IPS DF 6.9 (cell line): ENCODE measurements at regions not wholly inside any gene's neighbourhood (a gene's known extent, or its start where the extent isn't known, plus 50 kb on each side); places are given as distances from the start of the nearest gene placed in this dataset.

Source experiments
- DNase-seq: peaks from one replicate; pipeline ENCODE4 v3.0.0-alpha.2; 2013; ENCODE audit warnings: low read depth, low spot score
- H3K27ac ChIP-seq: one replicate; pipeline ENCODE4 v1.5.1; 2013; ENCODE audit warnings: low read length, control low read depth
- H3K27me3 ChIP-seq: 2 replicates; pipeline ENCODE4 v1.6.1; 2013; ENCODE audit warnings: mild to moderate bottlenecking, low read length; ENCODE audit not compliant: control insufficient read depth, insufficient read depth
- H3K36me3 ChIP-seq: 2 replicates; pipeline ENCODE4 v1.6.1; 2013; ENCODE audit warnings: low read length; ENCODE audit not compliant: control insufficient read depth, insufficient read depth
- H3K4me1 ChIP-seq: 2 replicates; pipeline ENCODE4 v1.6.1; 2013; ENCODE audit warnings: low read length; ENCODE audit not compliant: control insufficient read depth, insufficient read depth
- H3K4me3 ChIP-seq: 2 replicates; pipeline ENCODE4 v1.5.1; 2013; ENCODE audit warnings: mild to moderate bottlenecking, low read length
- H3K9me3 ChIP-seq: 2 replicates; pipeline ENCODE4 v1.6.1; 2013; ENCODE audit warnings: low read length, inconsistent platforms; ENCODE audit not compliant: control insufficient read depth, insufficient read depth
- WGBS: extraction: QIAGEN DNeasy Blood & Tissue Kit; methylation state at CpG from one replicate; pipeline ENCODE4 v1.1.7; 2013; ENCODE audit warnings: mixed read lengths, missing lambda C conversion rate; ENCODE audit not compliant: insufficient read length, insufficient coverage; 5-methylcytosine and 5-hydroxymethylcytosine counted together

- peak; percentile 13 for DNase-seq
- Histone ChIP-seq H3K4me1 (no peaks in the 10 kb centered on the region), H3K27me3 (no peaks in the 10 kb centered on the region), H3K27ac (no peak overlapping the region), H3K36me3 (no peaks in the 10 kb centered on the region), H3K4me3 (peak overlapping the region; percentile 67), H3K9me3 (no peaks in the 10 kb centered on the region; the same call in 1 of the 2 replicates)
- WGBS, result no CpG with 5 or more reads among the region's 14 CpGs
Measured at GRCh38 chr12:125983784-125984500, 918.7 kb downstream of the AACS start.

- Histone ChIP-seq H3K9me3 (no peaks in the 10 kb centered on the region), H3K4me1 (no peaks in the 10 kb centered on the region)
Measured at GRCh38 chr12:125988545-125988944, 923.3 kb downstream of the AACS start.

GRCh38 chr12:125989696-125990095, 924.5 kb downstream of the AACS start:
- Histone ChIP-seq H3K4me3 (no peak overlapping the region), H3K27ac (no peak overlapping the region), H3K36me3 (no peaks in the 10 kb centered on the region), H3K4me1 (no peaks in the 10 kb centered on the region), H3K9me3 (no peaks in the 10 kb centered on the region), H3K27me3 (no peaks in the 10 kb centered on the region)
- DNase-seq, result no peak
- no CpG with 5 or more reads among the region's 2 CpGs for WGBS

More at GRCh38 chr12:125988545-125988944, 923.3 kb downstream of the AACS start:
- no peak overlapping the region for H3K27ac ChIP-seq
- no peaks in the 10 kb centered on the region for H3K36me3 ChIP-seq
- no peak for DNase-seq
- no CpG with 5 or more reads among the region's 4 CpGs for WGBS
- H3K4me3 ChIP-seq, result no peak overlapping the region
- H3K27me3 ChIP-seq, result no peaks in the 10 kb centered on the region

GRCh38 chr12:125996443-125996842, 931.2 kb downstream of the AACS start:
- no peak overlapping the region for H3K27ac ChIP-seq
- no peak for DNase-seq
- H3K4me1 ChIP-seq, result no peaks in the 10 kb centered on the region
- no peaks in the 10 kb centered on the region for H3K36me3 ChIP-seq
- WGBS, result no CpG with 5 or more reads among the region's 4 CpGs
- no peak overlapping the region for H3K4me3 ChIP-seq
- no peaks in the 10 kb centered on the region; the same call in 1 of the 2 replicates for H3K9me3 ChIP-seq
- H3K27me3 ChIP-seq, result no peaks in the 10 kb centered on the region

GRCh38 chr12:125999628-126000027, 934.4 kb downstream of the AACS start:
- no peak for DNase-seq
- Histone ChIP-seq H3K36me3 (no peaks in the 10 kb centered on the region), H3K4me3 (no peak overlapping the region), H3K27ac (no peak overlapping the region), H3K4me1 (no peaks in the 10 kb centered on the region), H3K9me3 (peaks cover 2% of the 10 kb centered on the region), H3K27me3 (no peaks in the 10 kb centered on the region)
- WGBS, result no CpG with 5 or more reads among the region's 7 CpGs

GRCh38 chr12:126019385-126019784, 954.1 kb downstream of the AACS start:
- Histone ChIP-seq H3K36me3 (no peaks in the 10 kb centered on the region), H3K27me3 (no peaks in the 10 kb centered on the region), H3K4me3 (no peak overlapping the region), H3K4me1 (no peaks in the 10 kb centered on the region), H3K9me3 (peaks cover 9% of the 10 kb centered on the region), H3K27ac (no peak overlapping the region)
- WGBS, result no CpG with 5 or more reads among the region's 6 CpGs
- DNase-seq, result no peak

- no peak for DNase-seq
- no peaks in the 10 kb centered on the region for H3K4me1 ChIP-seq
- H3K27me3 ChIP-seq, result no peaks in the 10 kb centered on the region
- H3K9me3 ChIP-seq, result peaks cover 9% of the 10 kb centered on the region
- H3K4me3 ChIP-seq, result no peak overlapping the region
- no peaks in the 10 kb centered on the region for H3K36me3 ChIP-seq
- H3K27ac ChIP-seq, result no peak overlapping the region
- WGBS, result no CpG with 5 or more reads among the region's 2 CpGs
Measured at GRCh38 chr12:126021675-126022074, 956.4 kb downstream of the AACS start.

GRCh38 chr12:126027825-126028224, 962.6 kb downstream of the AACS start:
- H3K4me1 ChIP-seq, result no peaks in the 10 kb centered on the region
- no peaks in the 10 kb centered on the region for H3K27me3 ChIP-seq
- no peak for DNase-seq
- no peaks in the 10 kb centered on the region for H3K36me3 ChIP-seq
- no peak overlapping the region for H3K4me3 ChIP-seq
- peaks cover under 1% of the 10 kb centered on the region; the same call in 1 of the 2 replicates for H3K9me3 ChIP-seq
- H3K27ac ChIP-seq, result no peak overlapping the region
- no CpG with 5 or more reads among the region's 2 CpGs for WGBS

- DNase-seq, result no peak
- H3K4me3 ChIP-seq, result no peak overlapping the region
- H3K9me3 ChIP-seq, result peaks cover 2% of the 10 kb centered on the region; the same call in 1 of the 2 replicates
- H3K36me3 ChIP-seq, result no peaks in the 10 kb centered on the region
- H3K4me1 ChIP-seq, result no peaks in the 10 kb centered on the region
- no CpG with 5 or more reads among the region's 8 CpGs for WGBS
- no peaks in the 10 kb centered on the region for H3K27me3 ChIP-seq
- no peak overlapping the region for H3K27ac ChIP-seq
Measured at GRCh38 chr12:126030573-126030972, 965.3 kb downstream of the AACS start.

- Histone ChIP-seq H3K9me3 (peaks cover 2% of the 10 kb centered on the region; the same call in 1 of the 2 replicates), H3K27me3 (no peaks in the 10 kb centered on the region), H3K27ac (no peak overlapping the region), H3K4me1 (no peaks in the 10 kb centered on the region), H3K4me3 (no peak overlapping the region), H3K36me3 (no peaks in the 10 kb centered on the region)
- DNase-seq, result no peak
- WGBS, result no CpG with 5 or more reads among the region's 3 CpGs
Measured at GRCh38 chr12:126033751-126034150, 968.5 kb downstream of the AACS start.

GRCh38 chr12:126036348-126036747, 971.1 kb downstream of the AACS start:
- no peaks in the 10 kb centered on the region for H3K27me3 ChIP-seq
- H3K9me3 ChIP-seq, result peaks cover 3% of the 10 kb centered on the region
- no peaks in the 10 kb centered on the region for H3K4me1 ChIP-seq
- no peak for DNase-seq
- no peaks in the 10 kb centered on the region for H3K36me3 ChIP-seq
- no peak overlapping the region for H3K27ac ChIP-seq
- H3K4me3 ChIP-seq, result no peak overlapping the region
